OCI-LY1 (cell line): ENCODE measurements at regions not wholly inside any gene's neighbourhood (a gene's known extent, or its start where the extent isn't known, plus 50 kb on each side); places are given as distances from the start of the nearest gene placed in this dataset.

Experiments
- H2AFZ ChIP-seq: fragments of 200-600 bp; sonication (generic), shearing (Covaris generic); 2 replicates; pipeline ENCODE4 v1.6.0; 2014; ENCODE audit warnings: antibody characterized with exemption, mild to moderate bottlenecking, low read length
- H3F3A ChIP-seq: fragments of 200-600 bp; sonication (generic), shearing (Covaris generic); 2 replicates; pipeline ENCODE4 v1.6.0; 2014; ENCODE audit warnings: mild to moderate bottlenecking, antibody characterized with exemption, low read length, moderate library complexity; ENCODE audit not compliant: insufficient read depth
- H3K27ac ChIP-seq: fragments of 200-600 bp; sonication (generic); 2 replicates; pipeline ENCODE4 v1.5.1; 2014; ENCODE audit warnings: low read length, mixed run types, mild to moderate bottlenecking, low read depth; ENCODE audit not compliant: poor library complexity, severe bottlenecking
- H3K27me3 ChIP-seq: fragments of 200-600 bp; sonication (generic); 2 replicates; pipeline ENCODE4 v1.6.0; 2014; ENCODE audit warnings: antibody characterized with exemption, mild to moderate bottlenecking, low read length, moderate library complexity; ENCODE audit not compliant: insufficient read depth
- H3K36me3 ChIP-seq: fragments of 200-600 bp; sonication (generic); 2 replicates; pipeline ENCODE4 v1.6.1; 2014; ENCODE audit warnings: mild to moderate bottlenecking, antibody characterized with exemption, low read length, moderate library complexity, mixed read lengths; ENCODE audit not compliant: insufficient read depth
- H3K4me1 ChIP-seq: fragments of 200-600 bp; sonication (generic); 2 replicates; pipeline ENCODE4 v1.5.1; 2014; ENCODE audit warnings: mild to moderate bottlenecking, low read length, moderate library complexity; ENCODE audit not compliant: insufficient read depth, severe bottlenecking
- H3K4me2 ChIP-seq: fragments of 200-600 bp; sonication (generic), shearing (Covaris generic); 2 replicates; pipeline ENCODE4 v1.6.1; 2014; ENCODE audit warnings: low read length
- H3K4me3 ChIP-seq: fragments of 200-600 bp; sonication (generic); 2 replicates; pipeline ENCODE4 v1.5.1; 2014; ENCODE audit warnings: low read length, low read depth, mild to moderate bottlenecking, mixed read lengths; ENCODE audit not compliant: poor library complexity, severe bottlenecking
- H3K79me2 ChIP-seq: fragments of 200-600 bp; shearing (Covaris generic); 2 replicates; pipeline ENCODE4 v1.6.1; 2016; ENCODE audit warnings: mixed run types, low read length, mixed read lengths; ENCODE audit not compliant: insufficient read depth
- H3K9ac ChIP-seq: fragments of 200-600 bp; sonication (generic), shearing (Covaris generic); 2 replicates; pipeline ENCODE4 v1.6.1; 2014; ENCODE audit warnings: mild to moderate bottlenecking, low read length, mixed read lengths
- H3K9me2 ChIP-seq: fragments of 200-600 bp; sonication (generic), shearing (Covaris generic); 2 replicates; pipeline ENCODE4 v1.6.1; 2014; ENCODE audit warnings: low read depth, mild to moderate bottlenecking, low read length, mixed read lengths
- H3K9me3 ChIP-seq: fragments of 200-600 bp; shearing (Covaris generic); 2 replicates; pipeline ENCODE4 v1.6.1; 2014; ENCODE audit warnings: low read length, mixed read lengths
- H4K20me1 ChIP-seq: fragments of 200-600 bp; sonication (generic), shearing (Covaris generic); 2 replicates; pipeline ENCODE4 v1.6.0; 2016; ENCODE audit warnings: mild to moderate bottlenecking, low read length; ENCODE audit not compliant: insufficient read depth
- CTCF ChIP-seq: fragments of 200-600 bp; sonication (generic), shearing (Covaris generic); IDR thresholded peaks from 2 replicates; pipeline ENCODE4 v1.5.1; 2017; ENCODE audit warnings: mild to moderate bottlenecking, antibody characterized with exemption, low read length, moderate library complexity, mixed read lengths
- EZH2 ChIP-seq: fragments of 200-600 bp; sonication (generic), shearing (Covaris generic); IDR thresholded peaks from 2 replicates; pipeline ENCODE4 v1.8.0; 2017; ENCODE audit warnings: borderline replicate concordance, mixed run types, mild to moderate bottlenecking, antibody characterized with exemption, low read length, moderate library complexity, mixed read lengths

- TF ChIP-seq EZH2 (no peak), CTCF (no peak)
- no peaks in the 10 kb centered on the region for H3F3A ChIP-seq
- no peak overlapping the region for H3K27ac ChIP-seq
- no peak overlapping the region for H2AFZ ChIP-seq
- H4K20me1 ChIP-seq: no peaks in the 10 kb centered on the region
- no peaks in the 10 kb centered on the region for H3K79me2 ChIP-seq
- peak overlapping the region; percentile 40; the same call in 1 of the 2 replicates for H3K9ac ChIP-seq
- peak overlapping the region; percentile 62 for H3K4me3 ChIP-seq
- no peaks in the 10 kb centered on the region for H3K36me3 ChIP-seq
- peaks cover 24% of the 10 kb centered on the region for H3K4me1 ChIP-seq
- H3K9me3 ChIP-seq: no peaks in the 10 kb centered on the region
- H3K9me2 ChIP-seq: no peaks in the 10 kb centered on the region
- no peaks in the 10 kb centered on the region; the same call in 1 of the 2 replicates for H3K27me3 ChIP-seq
- peak overlapping the region; percentile 67 for H3K4me2 ChIP-seq
Measured at GRCh38 chr1:201740086-201740541, 88.8 kb upstream of the IPO9 start.

DNA sequence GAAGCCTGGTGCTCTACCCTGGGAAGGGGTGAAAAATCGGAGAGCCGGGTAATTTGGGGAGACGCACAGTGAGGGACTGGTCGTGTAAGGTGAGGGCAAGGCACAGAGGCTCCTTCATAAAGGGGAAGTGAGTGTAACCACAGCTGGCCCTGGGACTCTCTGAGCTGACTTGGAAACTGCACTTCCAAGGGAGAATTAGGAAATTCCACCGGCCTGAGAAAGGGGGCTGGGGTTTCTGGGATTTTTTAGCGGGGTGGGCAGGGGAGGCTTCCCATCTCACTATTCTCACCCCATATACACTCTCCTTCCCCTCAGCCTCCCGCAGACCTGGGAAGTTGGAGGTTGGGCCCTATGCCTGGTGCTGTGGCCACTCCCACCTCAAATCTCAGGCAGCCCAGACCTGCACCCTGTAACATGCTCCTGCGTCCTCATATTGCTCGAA is 88.3 kb upstream of the IPO9 start:
- Histone ChIP-seq H3K9me3 (no peaks in the 10 kb centered on the region), H3K4me2 (peak overlapping the region; percentile 67), H3K27ac (no peak overlapping the region), H3F3A (no peaks in the 10 kb centered on the region), H3K27me3 (no peaks in the 10 kb centered on the region; the same call in 1 of the 2 replicates), H3K36me3 (no peaks in the 10 kb centered on the region), H3K9me2 (no peaks in the 10 kb centered on the region), H3K4me3 (peak overlapping the region; percentile 62), H4K20me1 (no peaks in the 10 kb centered on the region), H3K4me1 (peaks cover 24% of the 10 kb centered on the region), H3K9ac (peak overlapping the region; percentile 40; the same call in 1 of the 2 replicates), H3K79me2 (no peaks in the 10 kb centered on the region), H2AFZ (no peak overlapping the region)
- TF ChIP-seq CTCF: no peak
- TF ChIP-seq EZH2: no peak

DNA sequence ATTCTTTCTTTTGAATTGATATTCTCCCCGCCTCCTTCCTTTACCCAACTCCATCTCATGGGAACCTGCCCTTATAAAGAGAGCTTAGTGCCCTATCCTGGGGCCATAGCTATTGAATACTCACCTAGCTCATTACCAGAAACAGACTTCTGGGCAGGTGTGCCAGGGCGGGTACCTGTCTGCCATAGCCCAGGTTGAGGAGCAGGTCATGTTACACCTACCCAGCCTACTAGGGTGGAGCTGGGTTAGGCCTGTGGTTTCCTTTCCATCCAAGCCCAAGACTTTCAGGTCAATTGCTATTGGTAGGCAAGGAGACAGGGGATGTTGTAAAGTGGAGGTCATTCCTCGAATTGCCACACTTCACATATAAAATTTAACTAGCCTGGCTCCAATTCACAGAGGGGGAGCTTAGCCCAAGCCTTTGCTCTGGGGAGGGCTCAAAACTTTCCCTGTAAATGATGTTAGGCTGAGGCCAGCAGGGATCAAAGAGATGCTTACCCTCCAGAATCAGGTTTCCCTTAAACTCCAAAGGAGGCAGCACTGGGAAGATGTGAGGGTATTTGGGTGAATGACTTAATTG is 87.1 kb upstream of the IPO9 start:
- H3K4me1 ChIP-seq: peaks cover 20% of the 10 kb centered on the region
- no peaks in the 10 kb centered on the region for H4K20me1 ChIP-seq
- no peaks in the 10 kb centered on the region for H3K36me3 ChIP-seq
- no peak for TF ChIP-seq EZH2
- H3K9ac ChIP-seq: no peak overlapping the region
- H3K79me2 ChIP-seq: no peaks in the 10 kb centered on the region
- no peak overlapping the region for H3K27ac ChIP-seq
- no peaks in the 10 kb centered on the region for H3K9me3 ChIP-seq
- no peak overlapping the region for H3K4me2 ChIP-seq
- H3K4me3 ChIP-seq: no peak overlapping the region
- H3K27me3 ChIP-seq: no peaks in the 10 kb centered on the region; the same call in 1 of the 2 replicates
- no peaks in the 10 kb centered on the region for H3K9me2 ChIP-seq
- H2AFZ ChIP-seq: no peak overlapping the region
- no peaks in the 10 kb centered on the region for H3F3A ChIP-seq

DNA sequence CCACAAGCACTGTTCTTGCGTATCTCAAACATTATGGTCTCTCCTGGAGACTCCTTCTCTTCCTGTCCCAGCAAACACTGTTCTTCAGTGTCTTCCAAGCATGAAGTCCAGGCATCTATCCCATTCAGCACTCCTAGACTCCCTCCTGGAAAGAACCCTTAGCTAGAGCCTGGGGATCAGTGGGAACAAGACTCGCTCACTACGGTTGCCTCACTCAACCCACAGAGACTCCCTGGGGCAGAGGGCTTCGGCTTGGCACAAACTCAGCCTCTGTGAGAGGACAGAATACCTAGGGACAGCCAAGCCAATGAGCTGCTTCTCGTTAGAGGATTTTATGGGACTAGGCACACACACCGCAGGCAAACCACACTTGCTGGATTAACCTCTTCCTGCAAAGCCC is 86.5 kb upstream of the IPO9 start:
- Histone ChIP-seq H3K4me3 (no peak overlapping the region), H3K4me1 (peaks cover 16% of the 10 kb centered on the region), H3K4me2 (no peak overlapping the region), H3K27me3 (no peaks in the 10 kb centered on the region; the same call in 1 of the 2 replicates), H3K36me3 (no peaks in the 10 kb centered on the region), H3K79me2 (no peaks in the 10 kb centered on the region), H3K27ac (no peak overlapping the region), H2AFZ (no peak overlapping the region), H3F3A (no peaks in the 10 kb centered on the region), H3K9me3 (no peaks in the 10 kb centered on the region), H4K20me1 (no peaks in the 10 kb centered on the region), H3K9ac (no peak overlapping the region), H3K9me2 (no peaks in the 10 kb centered on the region)
- TF ChIP-seq EZH2 (no peak), CTCF (no peak)
